Tibial nerve (tissue), 4 donors: ENCODE measurements at regions not wholly inside any gene's neighbourhood (a gene's known extent, or its start where the extent isn't known, plus 50 kb on each side); places are given as distances from the start of the nearest gene placed in this dataset.

Experiments
- CTCF ChIP-seq, 5 experiments: fragments of 200-600 bp in 3 of 5; fragments of 450-650 bp in 2 of 5; sonication (generic) in 3 of 5; IDR thresholded peaks; one replicate each; pipeline ENCODE4 v1.5.1; 2016 to 2019; ENCODE audit warnings: antibody characterized with exemption in 5 of 5, mild to moderate bottlenecking in 3 of 5, moderate library complexity in 2 of 5
- EP300 ChIP-seq, 2 donors: sonication (generic); formaldehyde crosslinking; IDR thresholded peaks; one replicate each; pipeline ENCODE4 v1.6.1; 2017; ENCODE audit warnings: antibody characterized with exemption in 2 of 2, mild to moderate bottlenecking in 1 of 2
- POLR2A ChIP-seq, 2 donors: fragments of 450-650 bp; IDR thresholded peaks; one replicate each; pipeline ENCODE4 v1.6.1; 2017; ENCODE audit warnings: antibody characterized with exemption in 2 of 2, mild to moderate bottlenecking in 2 of 2, moderate library complexity in 2 of 2

GRCh38 chr9:3045153-3045552 is 201.3 kb upstream of the PUM3 start:
- TF ChIP-seq CTCF (IDR thresholded peaks at IDR 0.05) (no peak), POLR2A (IDR thresholded peaks at IDR 0.05) (no peak), EP300 (IDR thresholded peaks at IDR 0.05) (no peak)
